ENCODE measurements at regions not wholly inside any gene's neighbourhood (a gene's known extent, or its start where the extent isn't known, plus 50 kb on each side); places are given as distances from the start of the nearest gene placed in this dataset.

- Histone ChIP-seq H3K4me1 (ENCODE audit: control insufficient read depth, insufficient read depth, low read length) (peaks cover 3% of the 10 kb centered on the region), H3K27me3 (ENCODE audit: control insufficient read depth, insufficient read depth, low read length) (no peaks in the 10 kb centered on the region), H3K9me3 (ENCODE audit: control insufficient read depth, insufficient read depth, low read length) (no peaks in the 10 kb centered on the region), H3K36me3 (ENCODE audit: control insufficient read depth, insufficient read depth, low read length) (no peaks in the 10 kb centered on the region), H3K27ac (ENCODE audit: low read depth, low read length) (no peak overlapping the region), H3K4me3 (ENCODE audit: low read depth, low read length) (no peak overlapping the region)
- WGBS (ENCODE audit: insufficient coverage), result 59% methylated on average over 3 of the region's 9 CpGs
- no peak for DNase-seq (ENCODE audit: low read depth in 4 of 6, low spot score in 6 of 6)
Measured at GRCh38 chr7:47647181-47647917, 65.4 kb upstream of the TNS3 start.

GRCh38 chr7:47643716-47644400, 61.9 kb upstream of the TNS3 start:
- Histone ChIP-seq H3K27me3 (ENCODE audit: control insufficient read depth, insufficient read depth, low read length) (no peaks in the 10 kb centered on the region), H3K4me1 (ENCODE audit: control insufficient read depth, insufficient read depth, low read length) (peaks cover 23% of the 10 kb centered on the region), H3K9me3 (ENCODE audit: control insufficient read depth, insufficient read depth, low read length) (no peaks in the 10 kb centered on the region), H3K27ac (ENCODE audit: low read depth, low read length) (no peak overlapping the region), H3K4me3 (ENCODE audit: low read depth, low read length) (no peak overlapping the region), H3K36me3 (ENCODE audit: control insufficient read depth, insufficient read depth, low read length) (no peaks in the 10 kb centered on the region)
- no peak for DNase-seq (ENCODE audit: low read depth in 4 of 6, low spot score in 6 of 6)
- WGBS (ENCODE audit: insufficient coverage), result 95% methylated on average over 3 of the region's 4 CpGs

- no peak overlapping the region for H3K27ac ChIP-seq (ENCODE audit: low read depth, low read length)
- WGBS (ENCODE audit: insufficient coverage), result 75% methylated on average over 4 of the region's 8 CpGs
- no peaks in the 10 kb centered on the region for H3K9me3 ChIP-seq (ENCODE audit: control insufficient read depth, insufficient read depth, low read length)
- H3K4me3 ChIP-seq (ENCODE audit: low read depth, low read length), result no peak overlapping the region
- H3K4me1 ChIP-seq (ENCODE audit: control insufficient read depth, insufficient read depth, low read length), result peaks cover 50% of the 10 kb centered on the region
- no peaks in the 10 kb centered on the region for H3K36me3 ChIP-seq (ENCODE audit: control insufficient read depth, insufficient read depth, low read length)
- DNase-seq (ENCODE audit: low read depth in 4 of 6, low spot score in 6 of 6), result no peak
- peaks cover 2% of the 10 kb centered on the region for H3K27me3 ChIP-seq (ENCODE audit: control insufficient read depth, insufficient read depth, low read length)
Measured at GRCh38 chr7:47640265-47640664, 58.4 kb upstream of the TNS3 start.

DNA sequence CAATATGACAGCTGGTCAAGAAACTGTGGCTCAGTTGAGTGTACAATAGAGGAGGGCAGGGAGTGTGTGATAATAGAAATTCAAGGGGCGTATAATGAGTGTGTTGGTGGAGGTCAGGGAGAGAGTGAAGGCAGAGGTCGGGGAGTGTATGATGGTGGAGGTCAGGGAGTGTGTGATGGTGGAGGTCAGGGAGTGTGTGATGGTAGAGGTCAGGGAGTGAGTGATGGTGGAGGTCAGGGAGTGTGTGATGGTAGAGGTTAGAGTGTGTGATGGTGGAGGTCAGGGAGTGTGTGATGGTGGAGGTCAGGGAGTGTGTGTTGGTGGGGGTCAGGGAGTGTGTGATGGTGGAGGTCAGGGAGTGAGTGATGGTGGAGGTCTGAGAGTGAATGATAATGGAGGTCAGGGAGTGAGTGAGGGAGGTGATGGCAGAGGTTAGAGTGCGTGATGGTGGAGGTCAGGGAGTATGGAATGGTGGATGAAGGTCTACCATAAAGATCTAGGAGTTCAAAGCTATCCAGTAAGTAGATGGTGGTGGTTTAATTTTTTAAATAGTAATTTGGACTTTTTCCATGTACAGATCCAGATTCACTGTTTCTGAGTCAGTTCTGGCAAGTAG, 57.7 kb upstream of the TNS3 start:
- no peak overlapping the region for H3K4me3 ChIP-seq (ENCODE audit: low read depth, low read length)
- H3K4me1 ChIP-seq (ENCODE audit: control insufficient read depth, insufficient read depth, low read length), result peaks cover 57% of the 10 kb centered on the region

GRCh38 chr7:47638679-47639315, 56.9 kb upstream of the TNS3 start:
- Histone ChIP-seq H3K9me3 (ENCODE audit: control insufficient read depth, insufficient read depth, low read length) (no peaks in the 10 kb centered on the region), H3K27ac (ENCODE audit: low read depth, low read length) (peak overlapping the region; percentile 8), H3K4me3 (ENCODE audit: low read depth, low read length) (no peak overlapping the region), H3K36me3 (ENCODE audit: control insufficient read depth, insufficient read depth, low read length) (no peaks in the 10 kb centered on the region), H3K4me1 (ENCODE audit: control insufficient read depth, insufficient read depth, low read length) (peaks cover 57% of the 10 kb centered on the region), H3K27me3 (ENCODE audit: control insufficient read depth, insufficient read depth, low read length) (peaks cover 2% of the 10 kb centered on the region)
- peak in 3 of 6 donors; percentile 50 to 88 (median 74) for DNase-seq (ENCODE audit: low read depth in 4 of 6, low spot score in 6 of 6)
- 56% methylated on average over 6 of the region's 14 CpGs for WGBS (ENCODE audit: insufficient coverage)

More for the DNA sequence above, 57.7 kb upstream of the TNS3 start:
- Histone ChIP-seq H3K27me3 (ENCODE audit: control insufficient read depth, insufficient read depth, low read length) (peaks cover 2% of the 10 kb centered on the region), H3K27ac (ENCODE audit: low read depth, low read length) (peak overlapping the region; percentile 8), H3K9me3 (ENCODE audit: control insufficient read depth, insufficient read depth, low read length) (no peaks in the 10 kb centered on the region), H3K36me3 (ENCODE audit: control insufficient read depth, insufficient read depth, low read length) (no peaks in the 10 kb centered on the region)
- DNase-seq (ENCODE audit: low read depth in 4 of 6, low spot score in 6 of 6), result no peak
- WGBS (ENCODE audit: insufficient coverage), result 85% methylated on average over 3 of the region's 3 CpGs

DNA sequence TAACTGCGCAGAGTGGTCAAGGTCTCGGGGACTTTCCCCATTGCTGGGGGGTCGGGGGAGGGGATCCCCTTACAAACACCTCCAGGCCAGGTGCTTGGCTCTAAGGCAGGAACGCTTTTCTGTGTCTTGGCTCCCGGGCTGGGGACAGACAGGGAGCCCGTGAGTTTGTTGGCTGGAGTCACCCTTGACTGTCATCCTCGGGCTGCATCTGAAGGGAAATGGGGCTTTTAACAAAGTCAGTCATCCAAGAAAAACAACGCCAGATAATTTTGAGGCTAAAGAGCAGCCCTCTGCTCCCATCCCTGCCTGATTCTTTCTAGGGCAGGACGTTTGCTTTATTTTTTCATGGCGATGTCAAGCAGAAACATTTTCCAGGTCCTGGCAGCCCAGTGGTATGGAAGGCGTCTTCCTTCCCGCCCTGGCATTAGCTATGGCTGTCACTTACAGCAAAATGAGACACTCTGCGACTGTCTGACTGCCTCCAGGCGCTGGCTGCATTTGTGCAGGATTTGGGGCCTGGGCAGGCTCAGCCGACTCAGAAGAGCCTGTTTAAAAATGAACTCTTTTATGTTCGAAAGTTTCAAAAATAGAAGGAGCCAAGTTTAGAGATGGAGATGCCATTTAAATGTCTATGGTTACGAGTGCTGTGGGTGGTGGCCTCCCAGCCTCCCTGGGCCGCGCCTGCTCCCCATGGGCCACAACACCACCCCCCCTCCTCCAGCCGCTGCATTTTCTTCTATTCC, 54.7 kb upstream of the TNS3 start:
- Histone ChIP-seq H3K27ac (ENCODE audit: low read depth, low read length) (peak overlapping the region; percentile 8), H3K9me3 (ENCODE audit: control insufficient read depth, insufficient read depth, low read length) (no peaks in the 10 kb centered on the region), H3K4me1 (ENCODE audit: control insufficient read depth, insufficient read depth, low read length) (peaks cover 57% of the 10 kb centered on the region), H3K36me3 (ENCODE audit: control insufficient read depth, insufficient read depth, low read length) (no peaks in the 10 kb centered on the region), H3K4me3 (ENCODE audit: low read depth, low read length) (no peak overlapping the region), H3K27me3 (ENCODE audit: control insufficient read depth, insufficient read depth, low read length) (peaks cover 2% of the 10 kb centered on the region)
- 44% methylated on average over 18 of the region's 20 CpGs for WGBS (ENCODE audit: insufficient coverage)
- peak in 2 of 6 donors; percentile 45 to 84 for DNase-seq (ENCODE audit: low read depth in 4 of 6, low spot score in 6 of 6)

GRCh38 chr7:47636081-47636432, 54.1 kb upstream of the TNS3 start:
- 56% methylated on average over 4 of the region's 4 CpGs for WGBS (ENCODE audit: insufficient coverage)
- H3K9me3 ChIP-seq (ENCODE audit: control insufficient read depth, insufficient read depth, low read length), result no peaks in the 10 kb centered on the region
- H3K27ac ChIP-seq (ENCODE audit: low read depth, low read length), result no peak overlapping the region
- no peaks in the 10 kb centered on the region for H3K36me3 ChIP-seq (ENCODE audit: control insufficient read depth, insufficient read depth, low read length)
- no peak overlapping the region for H3K4me3 ChIP-seq (ENCODE audit: low read depth, low read length)
- H3K27me3 ChIP-seq (ENCODE audit: control insufficient read depth, insufficient read depth, low read length), result peaks cover 2% of the 10 kb centered on the region
- peaks cover 56% of the 10 kb centered on the region for H3K4me1 ChIP-seq (ENCODE audit: control insufficient read depth, insufficient read depth, low read length)
- no peak for DNase-seq (ENCODE audit: low read depth in 4 of 6, low spot score in 6 of 6)

- no peak overlapping the region for H3K4me3 ChIP-seq (ENCODE audit: low read depth, low read length)
- no peaks in the 10 kb centered on the region for H3K36me3 ChIP-seq (ENCODE audit: control insufficient read depth, insufficient read depth, low read length)
- peaks cover 2% of the 10 kb centered on the region for H3K27me3 ChIP-seq (ENCODE audit: control insufficient read depth, insufficient read depth, low read length)
- H3K4me1 ChIP-seq (ENCODE audit: control insufficient read depth, insufficient read depth, low read length), result peaks cover 49% of the 10 kb centered on the region
- 46% methylated on average over 22 of the region's 25 CpGs for WGBS (ENCODE audit: insufficient coverage)
- no peaks in the 10 kb centered on the region for H3K9me3 ChIP-seq (ENCODE audit: control insufficient read depth, insufficient read depth, low read length)
- no peak overlapping the region for H3K27ac ChIP-seq (ENCODE audit: low read depth, low read length)
- DNase-seq (ENCODE audit: low read depth in 4 of 6, low spot score in 6 of 6), result peak in 1 of 6 donors; percentile 56
Measured at GRCh38 chr7:47635091-47636080, 53.5 kb upstream of the TNS3 start.
